ENCODE measurements at regions not wholly inside any gene's neighbourhood (a gene's known extent, or its start where the extent isn't known, plus 50 kb on each side); places are given as distances from the start of the nearest gene placed in this dataset.

DNA sequence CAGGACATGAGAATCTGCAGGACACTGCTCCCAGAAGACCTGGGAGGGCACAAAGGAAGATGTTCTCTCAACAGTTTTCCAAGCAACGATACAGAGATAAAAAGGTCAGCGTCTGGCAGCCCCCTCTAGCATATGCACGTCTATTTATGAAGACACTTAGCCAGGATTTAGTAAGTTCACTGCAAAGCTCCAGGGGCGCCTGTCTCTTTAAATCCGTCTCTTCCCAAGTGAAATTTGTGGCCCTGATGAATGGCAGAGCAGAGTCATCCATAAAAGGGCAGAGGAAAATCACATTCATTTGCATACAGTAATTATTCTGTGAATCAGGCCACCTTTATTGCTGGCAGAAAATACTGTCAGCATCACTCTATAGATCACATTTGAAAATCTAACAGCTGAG, 390.9 kb upstream of the SMIM21 start:
- TF ChIP-seq FOXM1 (IDR thresholded peaks at IDR 0.05; ENCODE audit: borderline replicate concordance) (no peak), HDGF (IDR thresholded peaks at IDR 0.05; ENCODE audit: borderline replicate concordance) (no peak), FOXA1 (IDR thresholded peaks at IDR 0.05) (no peak), TARDBP (IDR thresholded peaks at IDR 0.05) (no peak), SUZ12 (IDR thresholded peaks at IDR 0.05) (no peak), ZNF384 (IDR thresholded peaks at IDR 0.05) (no peak), FOXK2 (IDR thresholded peaks at IDR 0.05) (no peak), BHLHE40 (IDR thresholded peaks at IDR 0.05; ENCODE audit: borderline replicate concordance) (no peak), SP1 (IDR thresholded peaks at IDR 0.05) (no peak), ARNT (IDR thresholded peaks at IDR 0.05) (no peak)
